HG02678 (cell line): ENCODE measurements at regions not wholly inside any gene's neighbourhood (a gene's known extent, or its start where the extent isn't known, plus 50 kb on each side); places are given as distances from the start of the nearest gene placed in this dataset.

Experiments
- ATAC-seq: cut with Tn5 transposase; IDR thresholded peaks from one replicate; pipeline ENCODE4 v1.9.1; 2021; ENCODE audit warnings: mild to moderate bottlenecking, moderate library complexity; ENCODE audit not compliant: unreplicated experiment

- no peak for ATAC-seq
Observed at GRCh38 chr18:73746101-73746500, 401.5 kb downstream of the FBXO15 start.

GRCh38 chr18:73742957-73743356 is 404.7 kb downstream of the FBXO15 start:
- ATAC-seq: no peak

GRCh38 chr18:73741946-73742345 is 405.7 kb downstream of the FBXO15 start:
- no peak for ATAC-seq

- ATAC-seq: no peak
Observed at GRCh38 chr18:73739098-73739497, 408.5 kb downstream of the FBXO15 start.

DNA sequence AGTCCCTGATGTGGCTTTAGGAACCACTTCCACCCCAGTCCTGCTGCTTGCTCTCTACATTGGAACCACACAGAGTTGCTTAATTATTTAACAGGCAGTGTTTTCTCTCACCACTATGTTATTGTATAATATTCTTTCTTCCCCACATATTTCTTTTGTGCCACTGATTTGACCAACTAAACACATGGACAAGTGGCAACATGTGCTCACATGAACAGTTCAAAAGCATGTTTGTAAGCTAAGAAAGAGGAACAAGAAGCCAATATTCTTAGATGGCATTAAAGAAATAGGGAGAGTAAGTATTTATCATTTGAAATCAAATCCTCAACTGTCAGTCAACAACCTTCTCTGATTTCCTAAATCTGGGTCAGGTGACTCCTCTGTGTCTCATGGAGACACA is 409.6 kb downstream of the FBXO15 start:
- ATAC-seq: no peak

DNA sequence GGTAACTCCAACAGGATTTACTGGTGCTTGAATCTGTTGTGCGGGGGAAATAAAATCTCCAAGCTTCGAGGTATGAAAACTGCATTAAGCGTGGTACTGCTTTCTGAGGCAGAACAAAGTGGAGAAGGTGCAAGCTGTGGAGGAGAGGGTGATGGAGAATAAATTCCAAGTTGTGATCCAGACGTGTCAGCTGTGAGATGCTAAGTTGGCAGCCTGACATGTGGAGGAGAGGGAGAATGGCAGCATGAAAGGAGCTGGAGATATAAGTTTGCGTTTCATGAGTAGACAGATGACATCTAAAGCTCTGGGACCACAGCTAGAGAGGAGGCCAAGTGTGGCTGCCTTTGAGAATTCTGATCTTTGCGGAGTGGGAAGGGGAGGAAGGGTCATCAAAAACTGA is 411.8 kb downstream of the FBXO15 start:
- ATAC-seq: no peak

- ATAC-seq: no peak
Observed at GRCh38 chr18:73733806-73734314, 413.8 kb downstream of the FBXO15 start.

- ATAC-seq: no peak
Observed at GRCh38 chr18:73733376-73733775, 414.3 kb downstream of the FBXO15 start.

DNA sequence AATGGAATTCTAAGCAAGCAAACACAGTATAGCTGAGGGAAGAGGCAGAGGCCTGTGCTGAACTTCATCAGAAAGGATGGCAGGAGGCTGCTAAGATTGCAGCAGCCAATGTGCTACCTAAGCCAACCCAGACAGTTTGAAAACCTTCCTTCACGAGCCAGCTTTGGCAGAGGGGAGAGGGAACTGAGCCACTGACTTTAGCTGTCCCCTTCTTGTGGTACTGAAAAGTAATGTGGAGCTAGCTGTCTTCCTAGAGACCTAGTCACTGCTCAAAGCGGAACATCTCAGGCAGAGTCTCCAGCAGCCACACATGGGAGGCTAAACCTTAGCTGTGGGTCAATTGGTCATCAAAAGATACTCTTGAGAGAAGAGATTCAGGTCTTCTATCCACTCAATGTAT is 419.0 kb downstream of the FBXO15 start:
- no peak for ATAC-seq

GRCh38 chr18:73724958-73725357 is 422.7 kb downstream of the FBXO15 start:
- ATAC-seq: no peak

GRCh38 chr18:73719611-73720010 is 428.0 kb downstream of the FBXO15 start:
- no peak for ATAC-seq

DNA sequence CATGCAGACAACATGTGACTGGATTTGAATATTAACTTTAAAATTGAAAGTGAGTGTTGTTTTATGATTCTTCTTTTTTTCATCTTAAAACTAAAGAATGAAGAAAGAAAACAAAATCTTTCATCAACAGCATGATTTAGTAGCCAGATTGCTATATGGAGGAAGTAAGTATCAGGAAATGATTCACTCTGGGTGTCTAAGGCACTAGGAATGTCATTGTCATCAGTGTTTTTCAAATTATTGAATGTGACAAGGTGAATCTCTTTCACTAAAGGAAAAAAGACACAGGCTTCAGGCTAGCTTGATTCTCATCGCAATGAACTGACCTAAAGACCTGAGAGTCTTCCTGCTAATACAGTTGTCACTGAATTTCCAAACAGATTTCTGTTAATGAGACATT is 430.1 kb downstream of the FBXO15 start:
- ATAC-seq: no peak

DNA sequence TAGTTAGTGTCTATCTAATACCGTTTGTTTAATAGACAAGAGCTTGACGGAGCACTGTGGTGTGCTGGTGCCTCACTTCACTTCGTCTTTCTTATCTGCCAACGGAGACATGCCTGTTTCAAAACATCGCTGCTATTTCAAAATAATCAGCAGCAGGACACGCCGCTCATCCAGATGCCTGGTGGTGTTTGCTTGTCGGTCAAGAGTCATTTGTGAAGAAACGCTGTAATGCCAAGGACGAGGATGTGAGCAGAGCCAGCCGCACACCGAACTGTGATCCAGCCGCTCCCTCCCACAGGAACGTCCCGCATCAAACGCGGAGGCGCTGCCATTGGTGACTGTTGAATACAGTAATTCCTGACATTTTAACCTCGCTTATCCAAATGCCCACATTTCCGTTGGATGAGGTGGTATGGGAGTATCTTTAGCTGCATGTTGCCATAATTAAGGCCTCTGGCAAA is 432.4 kb downstream of the FBXO15 start:
- ATAC-seq: no peak

GRCh38 chr18:73714466-73714865 is 433.2 kb downstream of the FBXO15 start:
- no peak for ATAC-seq

GRCh38 chr18:73711256-73711655 is 436.4 kb downstream of the FBXO15 start:
- no peak for ATAC-seq

GRCh38 chr18:73708591-73708990 is 439.0 kb downstream of the FBXO15 start:
- no peak for ATAC-seq

DNA sequence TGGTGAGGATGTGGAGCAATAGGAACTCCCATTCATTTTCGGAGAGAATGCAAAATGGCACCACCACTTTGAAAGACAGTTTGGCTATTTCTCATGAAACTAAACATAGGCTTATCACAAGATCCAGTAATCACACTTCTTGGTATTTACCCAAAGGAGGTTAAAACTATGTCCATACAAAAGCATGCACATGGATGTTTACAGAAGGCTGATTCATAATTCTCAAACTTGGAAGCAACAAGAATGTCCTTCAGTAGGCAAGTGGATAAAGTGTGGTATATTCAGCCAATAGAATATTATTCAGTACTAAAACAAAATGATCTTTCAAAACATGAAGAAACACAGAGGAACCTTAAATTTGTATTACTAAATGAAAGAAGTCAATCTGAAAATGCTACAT is 440.6 kb downstream of the FBXO15 start:
- no peak for ATAC-seq

DNA sequence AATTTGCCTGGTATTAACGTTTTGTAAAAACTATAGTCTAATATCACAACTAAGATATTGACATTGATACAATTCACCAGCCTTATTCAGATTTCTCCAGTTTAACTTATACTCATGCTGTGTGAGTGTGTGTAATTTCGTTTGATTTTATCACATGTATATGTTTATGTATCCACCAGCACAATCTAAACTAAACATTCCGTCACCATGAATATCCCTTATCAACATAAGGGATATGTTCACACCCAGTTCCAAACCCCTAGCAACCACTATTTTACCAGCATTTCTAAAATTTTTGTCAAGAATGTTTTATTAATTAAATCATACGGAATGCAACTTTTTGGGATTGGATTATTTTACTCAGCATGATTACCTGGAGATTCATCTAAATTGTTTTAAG is 450.3 kb downstream of the FBXO15 start:
- ATAC-seq: no peak

DNA sequence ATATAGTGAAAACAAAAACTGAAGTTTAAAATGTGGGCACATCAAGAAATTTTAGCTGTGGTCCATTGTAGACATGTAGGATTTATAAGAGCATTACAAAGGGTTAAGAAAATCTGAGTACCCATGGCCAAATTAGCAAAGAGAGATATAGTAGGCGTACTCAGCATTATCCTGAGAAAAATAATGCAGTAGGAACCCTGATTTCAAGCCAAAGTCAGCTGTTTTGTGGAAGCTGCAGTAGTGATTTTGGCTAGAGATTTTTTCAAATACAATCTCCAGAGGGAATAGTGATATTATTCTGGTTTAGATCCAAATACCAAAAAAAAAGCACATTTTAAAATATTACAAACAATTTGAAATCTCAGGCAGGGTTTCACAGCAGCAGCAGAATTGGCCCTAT is 450.9 kb downstream of the FBXO15 start:
- ATAC-seq: no peak

- ATAC-seq: no peak
Observed at GRCh38 chr18:73696171-73696570, 451.5 kb downstream of the FBXO15 start.

DNA sequence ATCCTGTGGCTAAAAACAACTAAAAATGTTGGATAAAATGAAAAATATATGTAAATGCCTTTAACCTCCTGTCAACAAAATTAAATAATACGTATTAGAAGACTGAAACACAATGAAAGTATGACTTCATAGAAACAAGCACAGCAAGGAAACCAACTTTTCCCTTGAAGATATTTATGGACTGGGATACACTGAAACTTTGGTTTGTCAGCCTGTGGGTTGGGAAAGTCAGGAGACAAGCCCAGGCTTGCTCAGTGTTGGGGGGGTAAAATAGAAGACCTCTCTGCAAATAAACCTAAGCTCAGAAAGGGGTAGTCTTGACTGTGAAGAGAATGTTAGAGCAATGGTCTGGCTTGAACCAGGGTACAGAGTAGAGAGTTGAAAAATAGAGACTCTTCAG is 454.5 kb downstream of the FBXO15 start:
- ATAC-seq: no peak

- no peak for ATAC-seq
Observed at GRCh38 chr18:73691624-73692023, 456.0 kb downstream of the FBXO15 start.

- ATAC-seq: no peak
Observed at GRCh38 chr18:73691118-73691517, 456.5 kb downstream of the FBXO15 start.

DNA sequence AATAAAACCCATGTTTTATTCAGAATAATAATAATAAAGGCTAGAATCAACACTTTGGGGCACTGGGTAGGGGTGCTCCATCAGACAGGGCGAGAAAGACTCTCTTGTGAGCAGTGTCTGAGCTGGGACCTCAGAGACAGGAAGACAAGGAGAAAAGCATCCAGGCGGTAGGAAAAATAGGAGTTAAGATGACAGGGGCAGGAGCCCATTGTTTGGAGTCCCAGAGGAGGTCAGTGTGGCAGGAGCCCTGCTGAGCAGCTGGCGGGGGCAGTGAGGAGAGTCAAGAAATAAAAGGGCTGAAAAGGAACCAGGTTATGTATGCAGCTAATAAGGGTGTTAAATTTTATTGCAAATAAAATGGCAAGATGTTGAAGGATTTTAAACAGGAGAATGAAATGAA is 457.4 kb downstream of the FBXO15 start:
- no peak for ATAC-seq
